ENCODE measurements at regions not wholly inside any gene's neighbourhood (a gene's known extent, or its start where the extent isn't known, plus 50 kb on each side); places are given as distances from the start of the nearest gene placed in this dataset.

GRCh38 chr21:16577975-16578374, 848.2 kb downstream of the USP25 start:
- H3K4me3 ChIP-seq (ENCODE audit: insufficient read depth, low read length) = no peak overlapping the region
- no peaks in the 10 kb centered on the region for H3K79me2 ChIP-seq (ENCODE audit: insufficient read depth, low read length)
- no peaks in the 10 kb centered on the region for H3K27me3 ChIP-seq (ENCODE audit: insufficient read depth, low read length)
- H2AFZ ChIP-seq (ENCODE audit: low read length) = no peak overlapping the region
- no peaks in the 10 kb centered on the region for H3K36me3 ChIP-seq (ENCODE audit: insufficient read depth, low read length)
- no peaks in the 10 kb centered on the region for H3K9me3 ChIP-seq (ENCODE audit: low read depth, low read length)
- H3K27ac ChIP-seq (ENCODE audit: low read depth, low read length) = no peak overlapping the region
- H4K20me1 ChIP-seq (ENCODE audit: insufficient read depth, low read length) = no peaks in the 10 kb centered on the region
- no peak for DNase-seq (ENCODE audit: insufficient read length, low spot score, missing footprints)
- H3K4me2 ChIP-seq (ENCODE audit: insufficient read depth, low read length) = no peak overlapping the region
- H3K4me1 ChIP-seq (ENCODE audit: insufficient read depth, low read length) = peaks cover 25% of the 10 kb centered on the region
- TF ChIP-seq CTCF (IDR thresholded peaks at IDR 0.05; ENCODE audit: extremely low read depth, low read depth, low read length) = no peak

DNA sequence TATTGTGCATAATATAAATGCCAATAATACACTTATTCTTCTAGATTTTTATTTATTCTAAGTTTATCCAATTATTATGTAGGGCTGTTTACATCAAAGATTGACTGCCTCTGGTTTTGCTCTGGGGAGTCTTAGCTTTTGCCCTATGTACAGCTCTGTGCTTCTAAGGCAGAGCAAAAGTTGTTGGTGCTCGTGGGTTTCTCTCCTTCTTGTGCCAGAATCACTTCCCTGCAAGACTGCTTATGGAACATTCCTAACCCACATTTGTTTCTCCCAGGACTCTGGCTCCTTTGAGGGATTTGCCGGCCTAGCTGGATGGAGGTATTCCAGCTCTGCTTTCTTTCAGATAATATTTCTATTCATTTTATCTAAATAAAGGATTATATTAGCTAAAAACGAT, 849.1 kb downstream of the USP25 start:
- peak overlapping the region; percentile 53 for H3K4me2 ChIP-seq (ENCODE audit: insufficient read depth, low read length)
- H3K79me2 ChIP-seq (ENCODE audit: insufficient read depth, low read length) = no peaks in the 10 kb centered on the region
- peak overlapping the region; percentile 9 for H3K27ac ChIP-seq (ENCODE audit: low read depth, low read length)
- DNase-seq (ENCODE audit: insufficient read length, low spot score, missing footprints) = no peak
- H3K27me3 ChIP-seq (ENCODE audit: insufficient read depth, low read length) = no peaks in the 10 kb centered on the region
- TF ChIP-seq CTCF (IDR thresholded peaks at IDR 0.05; ENCODE audit: extremely low read depth, low read depth, low read length) = no peak
- peak overlapping the region; percentile 13 for H2AFZ ChIP-seq (ENCODE audit: low read length)
- H3K9me3 ChIP-seq (ENCODE audit: low read depth, low read length) = no peaks in the 10 kb centered on the region
- no peak overlapping the region for H3K4me3 ChIP-seq (ENCODE audit: insufficient read depth, low read length)
- H3K36me3 ChIP-seq (ENCODE audit: insufficient read depth, low read length) = no peaks in the 10 kb centered on the region
- H4K20me1 ChIP-seq (ENCODE audit: insufficient read depth, low read length) = no peaks in the 10 kb centered on the region
- peaks cover 21% of the 10 kb centered on the region for H3K4me1 ChIP-seq (ENCODE audit: insufficient read depth, low read length)

DNA sequence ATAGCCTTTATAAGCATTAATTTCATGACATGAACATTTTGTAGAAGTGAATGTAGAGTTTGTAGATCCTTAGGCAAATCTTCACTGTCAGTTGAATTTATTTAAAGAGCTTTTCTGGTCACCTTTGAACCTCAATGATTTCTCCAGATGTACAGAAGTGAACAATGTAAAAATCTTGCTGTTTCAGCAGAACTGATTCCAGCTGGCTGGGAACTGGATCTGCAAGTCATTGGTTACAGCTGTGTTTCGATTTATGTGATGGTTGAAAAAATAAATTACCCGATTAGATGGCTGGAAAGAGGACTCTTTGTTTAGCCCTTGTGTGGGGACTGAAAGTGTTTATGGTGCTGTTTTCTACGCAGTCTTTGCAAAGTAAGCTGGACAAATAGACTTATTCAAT, 849.8 kb downstream of the USP25 start:
- Histone ChIP-seq H3K9me3 (ENCODE audit: low read depth, low read length) (no peaks in the 10 kb centered on the region), H4K20me1 (ENCODE audit: insufficient read depth, low read length) (no peaks in the 10 kb centered on the region), H3K27ac (ENCODE audit: low read depth, low read length) (peak overlapping the region; percentile 42), H3K4me2 (ENCODE audit: insufficient read depth, low read length) (peak overlapping the region; percentile 53), H3K36me3 (ENCODE audit: insufficient read depth, low read length) (no peaks in the 10 kb centered on the region), H3K4me1 (ENCODE audit: insufficient read depth, low read length) (peaks cover 19% of the 10 kb centered on the region), H3K27me3 (ENCODE audit: insufficient read depth, low read length) (no peaks in the 10 kb centered on the region), H2AFZ (ENCODE audit: low read length) (peak overlapping the region; percentile 23), H3K4me3 (ENCODE audit: insufficient read depth, low read length) (peak overlapping the region; percentile 31), H3K79me2 (ENCODE audit: insufficient read depth, low read length) (no peaks in the 10 kb centered on the region)
- TF ChIP-seq CTCF (IDR thresholded peaks at IDR 0.05; ENCODE audit: extremely low read depth, low read depth, low read length) = no peak
- no peak for DNase-seq (ENCODE audit: insufficient read length, low spot score, missing footprints)

GRCh38 chr21:16580661-16581060, 850.9 kb downstream of the USP25 start:
- Histone ChIP-seq H3K27ac (ENCODE audit: low read depth, low read length) (no peak overlapping the region), H3K4me1 (ENCODE audit: insufficient read depth, low read length) (peaks cover 19% of the 10 kb centered on the region), H3K27me3 (ENCODE audit: insufficient read depth, low read length) (no peaks in the 10 kb centered on the region), H2AFZ (ENCODE audit: low read length) (no peak overlapping the region), H3K4me2 (ENCODE audit: insufficient read depth, low read length) (no peak overlapping the region), H3K4me3 (ENCODE audit: insufficient read depth, low read length) (no peak overlapping the region), H3K79me2 (ENCODE audit: insufficient read depth, low read length) (no peaks in the 10 kb centered on the region), H4K20me1 (ENCODE audit: insufficient read depth, low read length) (no peaks in the 10 kb centered on the region), H3K9me3 (ENCODE audit: low read depth, low read length) (no peaks in the 10 kb centered on the region), H3K36me3 (ENCODE audit: insufficient read depth, low read length) (no peaks in the 10 kb centered on the region)
- no peak for DNase-seq (ENCODE audit: insufficient read length, low spot score, missing footprints)
- no peak for TF ChIP-seq CTCF (IDR thresholded peaks at IDR 0.05; ENCODE audit: extremely low read depth, low read depth, low read length)
